ENCODE measurements at regions not wholly inside any gene's neighbourhood (a gene's known extent, or its start where the extent isn't known, plus 50 kb on each side); places are given as distances from the start of the nearest gene placed in this dataset.
"Not testable (repeated sequence)": the region's sequence is repeated elsewhere in the genome, so short reads cannot be mapped to it uniquely, and the experiment has no call there.

DNA sequence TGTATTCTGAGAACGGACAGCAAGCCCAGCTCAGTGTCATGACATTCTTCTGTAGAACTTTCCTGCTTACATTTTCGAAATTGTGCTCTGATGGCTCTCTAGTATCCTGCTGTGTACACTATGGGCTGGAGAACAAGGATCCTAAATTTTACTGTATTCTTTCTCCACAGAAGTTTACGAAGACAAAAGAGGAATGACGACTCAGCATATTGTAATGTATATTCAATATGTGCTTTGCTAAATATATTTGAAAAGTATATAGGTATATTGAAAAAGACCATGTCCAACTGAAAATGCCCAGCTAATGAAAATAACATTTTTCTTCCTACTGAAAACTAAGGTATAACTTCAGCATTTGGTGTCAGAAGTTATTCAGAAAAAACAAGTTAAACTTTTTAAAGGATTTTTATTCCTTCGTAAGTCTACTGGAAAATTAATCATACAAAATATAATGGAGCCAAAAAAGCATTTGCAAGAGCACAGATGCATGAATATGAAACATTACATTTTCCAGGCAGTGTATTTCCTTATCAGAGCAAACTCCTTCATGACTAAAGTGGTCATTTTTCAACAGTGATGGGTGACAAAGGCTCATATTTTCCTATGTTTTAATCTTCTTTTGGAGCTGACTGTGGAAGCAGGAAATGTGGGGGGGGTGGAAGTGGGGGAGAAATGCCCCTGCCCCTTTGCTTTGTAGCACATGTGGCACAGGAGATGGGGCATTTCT lies 143.8 kb upstream of the THUMPD2 start:
- no peak overlapping the region for H3K4me3 ChIP-seq (ENCODE audit: low read depth, low read length)
- TF ChIP-seq, protein P1, sequence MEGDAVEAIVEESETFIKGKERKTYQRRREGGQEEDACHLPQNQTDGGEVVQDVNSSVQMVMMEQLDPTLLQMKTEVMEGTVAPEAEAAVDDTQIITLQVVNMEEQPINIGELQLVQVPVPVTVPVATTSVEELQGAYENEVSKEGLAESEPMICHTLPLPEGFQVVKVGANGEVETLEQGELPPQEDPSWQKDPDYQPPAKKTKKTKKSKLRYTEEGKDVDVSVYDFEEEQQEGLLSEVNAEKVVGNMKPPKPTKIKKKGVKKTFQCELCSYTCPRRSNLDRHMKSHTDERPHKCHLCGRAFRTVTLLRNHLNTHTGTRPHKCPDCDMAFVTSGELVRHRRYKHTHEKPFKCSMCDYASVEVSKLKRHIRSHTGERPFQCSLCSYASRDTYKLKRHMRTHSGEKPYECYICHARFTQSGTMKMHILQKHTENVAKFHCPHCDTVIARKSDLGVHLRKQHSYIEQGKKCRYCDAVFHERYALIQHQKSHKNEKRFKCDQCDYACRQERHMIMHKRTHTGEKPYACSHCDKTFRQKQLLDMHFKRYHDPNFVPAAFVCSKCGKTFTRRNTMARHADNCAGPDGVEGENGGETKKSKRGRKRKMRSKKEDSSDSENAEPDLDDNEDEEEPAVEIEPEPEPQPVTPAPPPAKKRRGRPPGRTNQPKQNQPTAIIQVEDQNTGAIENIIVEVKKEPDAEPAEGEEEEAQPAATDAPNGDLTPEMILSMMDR (IDR thresholded peaks at IDR 0.05; ENCODE audit: control insufficient read depth, extremely low read depth, insufficient read depth): no peak

DNA sequence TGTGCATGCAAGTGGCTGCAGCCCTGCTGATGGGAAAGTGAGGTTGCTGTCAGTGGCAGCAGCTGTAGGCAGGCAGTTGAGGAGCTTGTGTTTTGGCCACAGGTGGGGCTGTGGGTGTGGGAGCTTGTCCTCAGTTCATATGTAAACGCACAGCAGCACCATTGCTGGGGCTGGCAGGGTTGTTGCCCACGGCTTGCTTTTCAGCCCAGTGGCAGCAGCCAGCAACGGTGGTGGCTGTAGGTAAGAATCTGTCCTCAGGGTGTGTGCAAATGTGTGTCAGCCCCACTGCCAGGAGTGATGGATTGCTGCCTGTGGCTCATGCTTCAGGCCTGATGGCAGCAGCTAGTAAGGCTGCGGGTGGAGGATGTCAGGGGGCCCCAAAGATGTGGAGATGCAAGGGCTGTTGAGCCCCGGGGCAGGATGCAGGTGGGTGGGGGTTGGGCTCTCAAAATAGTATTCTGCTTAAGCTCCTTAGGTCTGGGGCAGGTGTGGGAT lies 141.3 kb upstream of the THUMPD2 start:
- DNase-seq (ENCODE audit: low read depth): no peak
- H3K4me3 ChIP-seq (ENCODE audit: low read depth, low read length): no peak overlapping the region

More for the DNA sequence above, 143.8 kb upstream of the THUMPD2 start:
- no peak for DNase-seq (ENCODE audit: low read depth)

DNA sequence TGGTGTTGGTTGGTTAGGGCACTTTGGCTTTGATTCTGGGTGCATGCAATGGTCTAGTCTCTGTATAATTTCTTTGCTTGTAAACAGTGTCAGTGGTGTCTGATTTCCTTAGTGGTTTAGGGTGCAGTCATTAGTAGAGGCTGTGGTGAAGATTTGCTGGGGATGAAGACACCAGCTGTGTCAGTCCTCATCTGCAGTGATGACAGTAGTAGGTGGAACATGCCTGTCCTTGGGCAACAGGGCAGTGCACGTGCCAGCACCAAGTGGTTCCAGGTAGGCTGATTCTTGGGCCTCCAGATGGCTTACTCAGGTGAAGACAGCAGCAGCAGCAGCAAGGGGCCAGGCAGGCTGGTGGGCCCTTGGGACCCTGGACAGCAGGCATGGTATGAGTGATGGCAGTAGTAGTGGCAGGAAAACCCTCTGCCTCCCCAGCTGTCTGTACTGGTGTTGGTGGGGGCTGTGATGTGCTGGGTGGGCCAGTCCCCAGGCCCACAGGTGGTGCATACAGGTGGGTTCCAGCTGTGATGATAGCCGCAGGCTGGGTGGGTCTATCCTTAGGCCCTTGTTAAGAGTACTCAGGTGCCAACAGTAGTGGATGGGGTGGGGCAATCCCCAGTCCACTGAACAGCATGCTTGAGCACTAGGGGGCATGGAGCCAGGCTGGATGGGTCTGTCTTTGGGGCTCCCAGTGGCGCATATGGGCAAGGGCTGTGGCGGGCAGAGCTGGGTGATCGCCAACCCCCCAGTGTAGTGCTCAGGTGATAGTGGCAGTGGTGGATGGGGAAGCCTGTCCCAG lies 140.7 kb upstream of the THUMPD2 start:
- no peak for DNase-seq (ENCODE audit: low read depth)
- TF ChIP-seq, protein P1 (IDR thresholded peaks at IDR 0.05; ENCODE audit: control insufficient read depth, extremely low read depth, insufficient read depth): no peak
- no peak overlapping the region for H3K4me3 ChIP-seq (ENCODE audit: low read depth, low read length)

More for the DNA sequence above, 141.3 kb upstream of the THUMPD2 start:
- TF ChIP-seq, protein P1 (IDR thresholded peaks at IDR 0.05; ENCODE audit: control insufficient read depth, extremely low read depth, insufficient read depth): no peak

DNA sequence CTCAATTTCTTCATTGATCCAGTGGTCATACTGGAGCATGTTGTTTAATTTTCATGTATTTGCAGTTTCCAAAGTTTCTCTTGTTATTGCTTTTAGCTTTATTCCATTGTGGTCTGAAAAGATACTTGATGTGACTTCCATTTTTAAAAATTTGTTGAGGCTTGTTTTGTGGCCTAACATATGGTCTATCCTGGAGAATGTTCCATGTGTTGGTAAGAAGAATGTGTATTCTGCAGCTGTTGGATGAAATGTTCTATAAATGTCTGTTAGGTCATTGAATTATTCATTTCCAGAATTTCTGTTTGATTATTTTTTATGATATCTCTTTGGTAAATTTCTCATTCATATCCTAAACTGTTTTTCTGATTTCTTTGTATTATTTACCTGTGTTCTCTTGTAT lies 139.8 kb upstream of the THUMPD2 start:
- DNase-seq (ENCODE audit: low read depth): no peak
- TF ChIP-seq, protein P1 (IDR thresholded peaks at IDR 0.05; ENCODE audit: control insufficient read depth, extremely low read depth, insufficient read depth): no peak

DNA sequence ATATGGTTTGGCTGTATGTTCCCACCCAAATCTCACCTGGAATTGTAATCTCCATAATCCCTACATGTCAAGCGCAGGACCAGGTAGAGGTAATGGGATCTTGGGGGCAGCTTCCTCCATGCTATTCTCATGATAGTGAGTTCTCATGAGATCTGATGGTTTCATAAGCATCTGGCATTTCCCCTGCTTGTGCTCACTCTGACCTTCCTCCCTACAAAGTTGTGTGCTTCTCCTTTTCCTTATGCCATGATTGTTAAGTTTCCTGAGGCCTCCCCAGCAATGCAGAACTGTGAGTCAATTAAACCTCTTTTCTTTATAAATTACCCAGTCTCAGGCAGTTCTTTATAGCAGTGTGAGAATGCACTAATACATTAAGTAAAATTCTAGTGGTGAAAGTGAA lies 138.3 kb upstream of the THUMPD2 start:
- DNase-seq (ENCODE audit: low read depth); H3K4me3 ChIP-seq (ENCODE audit: low read depth, low read length): not testable (repeated sequence)

More for the DNA sequence above, 139.8 kb upstream of the THUMPD2 start:
- H3K4me3 ChIP-seq (ENCODE audit: low read depth, low read length): no peak overlapping the region

DNA sequence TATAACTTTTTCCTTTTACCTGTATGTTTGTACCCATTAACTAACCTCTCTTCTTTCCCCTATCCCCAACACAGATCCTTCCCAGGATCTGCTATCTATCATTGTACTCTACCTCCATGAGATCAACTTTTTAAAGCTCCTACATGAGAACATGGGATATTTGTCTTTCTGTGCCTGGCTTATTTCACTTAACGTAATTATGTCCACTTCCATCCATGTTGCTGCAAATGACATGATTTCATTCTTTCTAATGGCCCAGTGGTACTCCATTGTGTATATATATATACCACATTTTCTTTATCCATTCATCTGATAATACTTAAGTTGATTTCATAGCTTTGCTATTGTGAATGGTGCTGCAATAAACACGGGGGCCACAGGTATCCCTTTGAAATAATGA lies 135.9 kb upstream of the THUMPD2 start:
- TF ChIP-seq, protein P1 (IDR thresholded peaks at IDR 0.05; ENCODE audit: control insufficient read depth, extremely low read depth, insufficient read depth): no peak
- no peak for DNase-seq (ENCODE audit: low read depth)
- H3K4me3 ChIP-seq (ENCODE audit: low read depth, low read length): no peak overlapping the region
